C4-2B (cell line): ENCODE measurements at regions not wholly inside any gene's neighbourhood (a gene's known extent, or its start where the extent isn't known, plus 50 kb on each side); places are given as distances from the start of the nearest gene placed in this dataset.
"Not testable (repeated sequence)": the region's sequence is repeated elsewhere in the genome, so short reads cannot be mapped to it uniquely, and the experiment has no call there.

ENCODE experiments used
- ZFX ChIP-seq: fragments of 450-650 bp; IDR thresholded peaks from 2 replicates; pipeline ENCODE4 v1.6.1; 2017
- TF ChIP-seq, protein P1 (sequence below): fragments of 450-650 bp; conservative IDR thresholded peaks from 2 replicates; pipeline ENCODE4 v1.5.1; 2017; ENCODE audit warnings: mild to moderate bottlenecking

DNA sequence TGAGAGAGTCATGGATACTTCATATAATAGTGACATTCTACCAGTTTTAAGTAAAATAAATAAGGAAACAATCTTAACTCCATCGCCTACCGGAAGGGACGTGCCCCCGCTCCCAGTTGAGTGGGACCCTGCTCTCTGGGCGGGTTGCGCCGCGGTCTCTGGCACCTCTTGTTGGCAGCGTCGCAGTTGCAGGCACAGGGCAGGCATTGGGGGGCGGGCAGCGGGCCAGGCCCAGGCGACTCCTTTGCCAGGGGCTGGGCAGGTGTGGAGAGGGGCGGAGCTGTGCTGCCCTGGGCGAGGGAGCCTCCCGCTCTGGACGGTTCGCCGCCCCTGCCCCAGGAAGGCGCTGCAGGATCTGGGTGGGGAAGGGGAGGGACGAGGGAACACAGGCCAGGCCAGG is 1500.6 kb downstream of the FOXD4L5 start:
- TF ChIP-seq, protein P1, sequence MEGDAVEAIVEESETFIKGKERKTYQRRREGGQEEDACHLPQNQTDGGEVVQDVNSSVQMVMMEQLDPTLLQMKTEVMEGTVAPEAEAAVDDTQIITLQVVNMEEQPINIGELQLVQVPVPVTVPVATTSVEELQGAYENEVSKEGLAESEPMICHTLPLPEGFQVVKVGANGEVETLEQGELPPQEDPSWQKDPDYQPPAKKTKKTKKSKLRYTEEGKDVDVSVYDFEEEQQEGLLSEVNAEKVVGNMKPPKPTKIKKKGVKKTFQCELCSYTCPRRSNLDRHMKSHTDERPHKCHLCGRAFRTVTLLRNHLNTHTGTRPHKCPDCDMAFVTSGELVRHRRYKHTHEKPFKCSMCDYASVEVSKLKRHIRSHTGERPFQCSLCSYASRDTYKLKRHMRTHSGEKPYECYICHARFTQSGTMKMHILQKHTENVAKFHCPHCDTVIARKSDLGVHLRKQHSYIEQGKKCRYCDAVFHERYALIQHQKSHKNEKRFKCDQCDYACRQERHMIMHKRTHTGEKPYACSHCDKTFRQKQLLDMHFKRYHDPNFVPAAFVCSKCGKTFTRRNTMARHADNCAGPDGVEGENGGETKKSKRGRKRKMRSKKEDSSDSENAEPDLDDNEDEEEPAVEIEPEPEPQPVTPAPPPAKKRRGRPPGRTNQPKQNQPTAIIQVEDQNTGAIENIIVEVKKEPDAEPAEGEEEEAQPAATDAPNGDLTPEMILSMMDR = not testable (repeated sequence)
- not testable (repeated sequence) for TF ChIP-seq ZFX
